ENCODE measurements at regions not wholly inside any gene's neighbourhood (a gene's known extent, or its start where the extent isn't known, plus 50 kb on each side); places are given as distances from the start of the nearest gene placed in this dataset.

DNA sequence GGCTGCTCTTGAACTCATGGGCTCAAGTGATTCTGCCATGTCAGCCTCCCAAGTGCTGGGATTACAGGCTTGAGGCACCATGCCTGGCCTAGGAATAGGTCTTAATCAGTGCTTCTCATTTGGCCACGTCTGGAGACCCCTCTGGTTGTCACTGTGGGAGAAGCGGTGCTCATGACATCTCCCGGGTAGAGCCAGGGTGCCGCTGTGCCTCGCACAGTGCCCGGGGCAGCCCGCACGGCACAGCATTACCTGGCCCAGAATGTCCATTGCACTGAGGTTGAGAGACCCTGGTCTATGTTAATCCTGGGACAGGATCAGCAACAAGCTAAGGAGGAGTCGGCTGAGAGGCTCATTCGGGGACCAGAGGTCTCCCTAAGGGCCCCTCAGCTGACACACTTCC, 160.8 kb downstream of the EFNB2 start:
- no peak for TF ChIP-seq TAF1 (IDR thresholded peaks at IDR 0.05; ENCODE audit: low read depth)
- no peak for TF ChIP-seq REST (IDR thresholded peaks at IDR 0.05; ENCODE audit: low read depth)
- no peak for TF ChIP-seq RAD21 (IDR thresholded peaks at IDR 0.05; ENCODE audit: low read depth)
- TF ChIP-seq NFIC (IDR thresholded peaks at IDR 0.05), result no peak
- TF ChIP-seq ZBTB7A (IDR thresholded peaks at IDR 0.05; ENCODE audit: low read depth), result no peak
- TF ChIP-seq CEBPB (IDR thresholded peaks at IDR 0.05), result no peak
- TF ChIP-seq USF1 (IDR thresholded peaks at IDR 0.05), result no peak
- TF ChIP-seq TEAD4 (IDR thresholded peaks at IDR 0.05), result no peak
- no peak for TF ChIP-seq EGR1 (IDR thresholded peaks at IDR 0.05)

- TF ChIP-seq TAF1 (IDR thresholded peaks at IDR 0.05; ENCODE audit: low read depth), result no peak
- no peak for TF ChIP-seq EGR1 (IDR thresholded peaks at IDR 0.05)
- TF ChIP-seq, protein P1, sequence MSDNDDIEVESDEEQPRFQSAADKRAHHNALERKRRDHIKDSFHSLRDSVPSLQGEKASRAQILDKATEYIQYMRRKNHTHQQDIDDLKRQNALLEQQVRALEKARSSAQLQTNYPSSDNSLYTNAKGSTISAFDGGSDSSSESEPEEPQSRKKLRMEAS (IDR thresholded peaks at IDR 0.05), result no peak
- TF ChIP-seq TCF12 (IDR thresholded peaks at IDR 0.05; ENCODE audit: low read depth), result no peak
- no peak for TF ChIP-seq FOXM1 (IDR thresholded peaks at IDR 0.05; ENCODE audit: borderline replicate concordance, low read depth)
- TF ChIP-seq ZBTB7A (IDR thresholded peaks at IDR 0.05; ENCODE audit: low read depth), result no peak
- TF ChIP-seq YY1 (IDR thresholded peaks at IDR 0.05; ENCODE audit: low read depth), result no peak
- TF ChIP-seq USF1 (IDR thresholded peaks at IDR 0.05), result no peak
- TF ChIP-seq CREB1 (IDR thresholded peaks at IDR 0.05; ENCODE audit: low read depth), result no peak
- TF ChIP-seq CEBPB (IDR thresholded peaks at IDR 0.05), result no peak
- TF ChIP-seq TEAD4 (IDR thresholded peaks at IDR 0.05), result no peak
- no peak for TF ChIP-seq RAD21 (IDR thresholded peaks at IDR 0.05; ENCODE audit: low read depth)
- no peak for TF ChIP-seq EP300 (IDR thresholded peaks at IDR 0.05; ENCODE audit: borderline replicate concordance)
- TF ChIP-seq NFIC (IDR thresholded peaks at IDR 0.05), result no peak
- TF ChIP-seq REST (IDR thresholded peaks at IDR 0.05; ENCODE audit: low read depth), result no peak
Measured at GRCh38 chr13:106373989-106374572, 161.4 kb downstream of the EFNB2 start.

- TF ChIP-seq TEAD4 (IDR thresholded peaks at IDR 0.05), result no peak
- no peak for TF ChIP-seq NFIC (IDR thresholded peaks at IDR 0.05)
- TF ChIP-seq ZBTB7A (IDR thresholded peaks at IDR 0.05; ENCODE audit: low read depth), result no peak
- TF ChIP-seq YY1 (IDR thresholded peaks at IDR 0.05; ENCODE audit: low read depth), result no peak
- no peak for TF ChIP-seq EP300 (IDR thresholded peaks at IDR 0.05; ENCODE audit: borderline replicate concordance)
- no peak for TF ChIP-seq REST (IDR thresholded peaks at IDR 0.05; ENCODE audit: low read depth)
- no peak for TF ChIP-seq EGR1 (IDR thresholded peaks at IDR 0.05)
- no peak for TF ChIP-seq FOXM1 (IDR thresholded peaks at IDR 0.05; ENCODE audit: borderline replicate concordance, low read depth)
- TF ChIP-seq, protein P1 (IDR thresholded peaks at IDR 0.05), result no peak
- TF ChIP-seq CEBPB (IDR thresholded peaks at IDR 0.05), result no peak
- no peak for TF ChIP-seq USF1 (IDR thresholded peaks at IDR 0.05)
- TF ChIP-seq RAD21 (IDR thresholded peaks at IDR 0.05; ENCODE audit: low read depth), result no peak
- no peak for TF ChIP-seq TAF1 (IDR thresholded peaks at IDR 0.05; ENCODE audit: low read depth)
- no peak for TF ChIP-seq CREB1 (IDR thresholded peaks at IDR 0.05; ENCODE audit: low read depth)
- TF ChIP-seq TCF12 (IDR thresholded peaks at IDR 0.05; ENCODE audit: low read depth), result no peak
Measured at GRCh38 chr13:106373304-106373988, 162.0 kb downstream of the EFNB2 start.
